PC-9 (cell line): ENCODE measurements at regions not wholly inside any gene's neighbourhood (a gene's known extent, or its start where the extent isn't known, plus 50 kb on each side); places are given as distances from the start of the nearest gene placed in this dataset.
"Not testable (repeated sequence)": the region's sequence is repeated elsewhere in the genome, so short reads cannot be mapped to it uniquely, and the experiment has no call there.

Source experiments
- BruUV-seq: library from RNA; stranded (reverse); fragments of 400-500 nt; replicated peaks from 2 replicates; lab custom pipeline; 2021; lab: Mats Ljungman, UMichigan
- CTCF ChIA-PET: fragments of 300-600 bp; sonication (Branson Sonifier 250); formaldehyde crosslinking; loops from one replicate; lab custom pipeline; 2022; ENCODE audit warnings: antibody characterized with exemption; lab: Charles Lee
- POLR2A ChIA-PET: fragments of 300-600 bp; sonication (Branson Sonifier 250); formaldehyde crosslinking; loops from one replicate; lab custom pipeline; 2022; ENCODE audit warnings: antibody characterized with exemption; ENCODE audit not compliant: unreplicated experiment; lab: Charles Lee
- DNase-seq, 2 experiments: peaks; one replicate each; pipeline versions ENCODE4 v3.0.0 to v3.0.0-alpha.2; 2015 to 2022; ENCODE audit warnings: mixed read lengths in 1 of 2
- H2AFZ ChIP-seq: fragments of 200-600 bp; sonication (generic); 2 replicates; pipeline ENCODE4 v1.8.1; 2017; ENCODE audit warnings: antibody characterized with exemption
- H3F3A ChIP-seq: fragments of 200-600 bp; sonication (generic); 2 replicates; pipeline ENCODE4 v1.8.1; 2017; ENCODE audit warnings: antibody characterized with exemption, mild to moderate bottlenecking, low read depth; ENCODE audit not compliant: insufficient read depth
- H3K27ac ChIP-seq: fragments of 200-600 bp; sonication (generic); 2 replicates; pipeline ENCODE4 v1.6.1; 2016; ENCODE audit warnings: mixed run types
- H3K27me3 ChIP-seq: fragments of 200-600 bp; sonication (generic); 2 replicates; pipeline ENCODE4 v1.6.1; 2016; ENCODE audit warnings: low read depth, mixed run types; ENCODE audit not compliant: insufficient read depth
- H3K36me3 ChIP-seq: fragments of 200-600 bp; sonication (generic); 2 replicates; pipeline ENCODE4 v1.6.1; 2016; ENCODE audit warnings: low read depth, mixed run types
- H3K4me1 ChIP-seq: fragments of 200-600 bp; sonication (generic); replicated peaks from 2 replicates; pipeline ENCODE4 v1.6.1; 2016; ENCODE audit warnings: mixed run types; ENCODE audit not compliant: insufficient read depth
- H3K4me2 ChIP-seq: fragments of 200-600 bp; sonication (generic); 2 replicates; pipeline ENCODE4 v1.6.1; 2017; ENCODE audit warnings: mixed run types
- H3K4me3 ChIP-seq: fragments of 200-600 bp; sonication (generic); 2 replicates; pipeline ENCODE4 v1.6.1; 2016; ENCODE audit warnings: mixed run types
- H3K79me2 ChIP-seq: fragments of 200-600 bp; sonication (generic); 2 replicates; pipeline ENCODE4 v1.6.1; 2017; ENCODE audit warnings: low read depth, mixed run types
- H3K9me2 ChIP-seq: fragments of 200-600 bp; sonication (generic); 2 replicates; pipeline ENCODE4 v1.8.1; 2017; ENCODE audit warnings: mild to moderate bottlenecking; ENCODE audit not compliant: insufficient read depth
- H3K9me3 ChIP-seq: fragments of 200-600 bp; sonication (generic); 2 replicates; pipeline ENCODE4 v1.8.1; 2016; ENCODE audit warnings: low read depth; ENCODE audit not compliant: insufficient read depth
- H4K20me1 ChIP-seq: fragments of 200-600 bp; sonication (generic); 2 replicates; pipeline ENCODE4 v1.8.1; 2017; ENCODE audit not compliant: insufficient read depth
- CTCF ChIP-seq: fragments of 200-600 bp; sonication (generic); conservative IDR thresholded peaks from 2 replicates; pipeline ENCODE4 v1.6.1; 2017; ENCODE audit warnings: mixed run types, antibody characterized with exemption, mild to moderate bottlenecking, moderate library complexity
- EZH2 ChIP-seq: fragments of 200-600 bp; sonication (generic); IDR thresholded peaks from 2 replicates; pipeline ENCODE4 v1.8.0; 2017; ENCODE audit warnings: antibody characterized with exemption, low read depth
- intact Hi-C: fragments of 100-400 bp; cut with micrococcal nuclease; formaldehyde crosslinking; loops from one replicate; pipeline ENCODE4 v1.10.0; 2022; ENCODE audit not compliant: unreplicated experiment

GRCh38 chr2:139685090-139685983 is 905.1 kb upstream of the NXPH2 start:
- CTCF ChIA-PET: no interaction called here
- Histone ChIP-seq H3F3A (no peaks in the 10 kb centered on the region), H3K79me2 (no peaks in the 10 kb centered on the region), H3K4me1 (no peaks in the 10 kb centered on the region), H2AFZ (no peak overlapping the region), H4K20me1 (no peaks in the 10 kb centered on the region), H3K9me3 (no peaks in the 10 kb centered on the region), H3K4me2 (no peak overlapping the region), H3K27ac (no peak overlapping the region), H3K36me3 (no peaks in the 10 kb centered on the region), H3K9me2 (no peaks in the 10 kb centered on the region), H3K27me3 (no peaks in the 10 kb centered on the region), H3K4me3 (no peak overlapping the region)
- BruUV-seq: no TSS peak
- DNase-seq: no peak
- POLR2A ChIA-PET: no interaction called here
- intact Hi-C loops: no loop called here
- TF ChIP-seq EZH2 (no peak), CTCF (no peak)

- Histone ChIP-seq H3K4me2 (no peak overlapping the region), H2AFZ (no peak overlapping the region), H4K20me1 (no peaks in the 10 kb centered on the region), H3K4me3 (no peak overlapping the region), H3K27ac (no peak overlapping the region), H3K27me3 (no peaks in the 10 kb centered on the region), H3K9me2 (no peaks in the 10 kb centered on the region), H3K9me3 (no peaks in the 10 kb centered on the region), H3F3A (no peaks in the 10 kb centered on the region), H3K4me1 (no peaks in the 10 kb centered on the region), H3K79me2 (no peaks in the 10 kb centered on the region), H3K36me3 (no peaks in the 10 kb centered on the region)
- BruUV-seq: no TSS peak
- TF ChIP-seq EZH2 (no peak), CTCF (no peak)
- POLR2A ChIA-PET: no interaction called here
- CTCF ChIA-PET: no interaction called here
- no peak for DNase-seq
- intact Hi-C loops: no loop called here
Observed at GRCh38 chr2:139684286-139684860, 904.2 kb upstream of the NXPH2 start.

- Histone ChIP-seq H3K9me3 (no peaks in the 10 kb centered on the region), H3F3A (no peaks in the 10 kb centered on the region), H3K27me3 (no peaks in the 10 kb centered on the region), H3K4me3 (no peak overlapping the region), H3K4me2 (no peak overlapping the region), H3K36me3 (no peaks in the 10 kb centered on the region), H3K79me2 (no peaks in the 10 kb centered on the region), H3K9me2 (no peaks in the 10 kb centered on the region), H3K4me1 (no peaks in the 10 kb centered on the region), H3K27ac (no peak overlapping the region), H4K20me1 (no peaks in the 10 kb centered on the region), H2AFZ (no peak overlapping the region)
- TF ChIP-seq CTCF: no peak
- TF ChIP-seq EZH2: no peak
- ChIA-PET POLR2A (no interaction called here), CTCF (no interaction called here)
- no peak for DNase-seq
- BruUV-seq: no TSS peak
- intact Hi-C loops: no loop called here
Observed at GRCh38 chr2:139674577-139674976, 894.4 kb upstream of the NXPH2 start.

GRCh38 chr2:139673447-139673846 is 893.3 kb upstream of the NXPH2 start:
- DNase-seq, intact Hi-C loops, H3K4me2 ChIP-seq, H3K9me3 ChIP-seq, H3K4me3 ChIP-seq, BruUV-seq, H3K9me2 ChIP-seq, H3K79me2 ChIP-seq, POLR2A ChIA-PET, H4K20me1 ChIP-seq, H3K27me3 ChIP-seq, H3K36me3 ChIP-seq, CTCF ChIA-PET, H3K4me1 ChIP-seq, H2AFZ ChIP-seq, H3K27ac ChIP-seq, H3F3A ChIP-seq: not testable (repeated sequence)
